ENCODE measurements at regions not wholly inside any gene's neighbourhood (a gene's known extent, or its start where the extent isn't known, plus 50 kb on each side); places are given as distances from the start of the nearest gene placed in this dataset.

GRCh38 chr10:36073796-36074345 lies 431.8 kb upstream of the FZD8 start:
- H3K36me3 Mint-ChIP-seq (ENCODE audit: low read depth) = no peaks in the 10 kb centered on the region
- H3K4me1 Mint-ChIP-seq (ENCODE audit: low read depth) = peaks cover 6% of the 10 kb centered on the region
- TF ChIP-seq CTCF (IDR thresholded peaks at IDR 0.05) = no peak
- H3K9me3 Mint-ChIP-seq (ENCODE audit: low read depth) = peaks cover 1% of the 10 kb centered on the region
- no peak overlapping the region for H3K27ac Mint-ChIP-seq (ENCODE audit: unreplicated experiment)
- no peak overlapping the region for H3K4me3 Mint-ChIP-seq (ENCODE audit: unreplicated experiment)
- no peak for DNase-seq (ENCODE audit: low spot score)
- H3K27me3 Mint-ChIP-seq (ENCODE audit: low read depth) = no peaks in the 10 kb centered on the region

- TF ChIP-seq CTCF (IDR thresholded peaks at IDR 0.05) = no peak
- peaks cover 6% of the 10 kb centered on the region for H3K4me1 Mint-ChIP-seq (ENCODE audit: low read depth)
- no peak for DNase-seq (ENCODE audit: low spot score)
- H3K27ac Mint-ChIP-seq (ENCODE audit: unreplicated experiment) = no peak overlapping the region
- H3K9me3 Mint-ChIP-seq (ENCODE audit: low read depth) = no peaks in the 10 kb centered on the region
- no peak overlapping the region for H3K4me3 Mint-ChIP-seq (ENCODE audit: unreplicated experiment)
- no peaks in the 10 kb centered on the region for H3K36me3 Mint-ChIP-seq (ENCODE audit: low read depth)
- peaks cover 5% of the 10 kb centered on the region for H3K27me3 Mint-ChIP-seq (ENCODE audit: low read depth)
These were observed 426.4 kb upstream of the FZD8 start for GRCh38 chr10:36068542-36068941.

GRCh38 chr10:36067748-36068147 lies 425.7 kb upstream of the FZD8 start:
- Mint-ChIP-seq H3K4me3 (ENCODE audit: unreplicated experiment) (no peak overlapping the region), H3K27ac (ENCODE audit: unreplicated experiment) (no peak overlapping the region), H3K36me3 (ENCODE audit: low read depth) (no peaks in the 10 kb centered on the region), H3K4me1 (ENCODE audit: low read depth) (peaks cover 4% of the 10 kb centered on the region), H3K27me3 (ENCODE audit: low read depth) (peaks cover 5% of the 10 kb centered on the region), H3K9me3 (ENCODE audit: low read depth) (no peaks in the 10 kb centered on the region)
- no peak for TF ChIP-seq CTCF (IDR thresholded peaks at IDR 0.05)
- no peak for DNase-seq (ENCODE audit: low spot score)

- H3K4me3 Mint-ChIP-seq (ENCODE audit: unreplicated experiment) = no peak overlapping the region
- H3K4me1 Mint-ChIP-seq (ENCODE audit: low read depth) = no peaks in the 10 kb centered on the region
- H3K9me3 Mint-ChIP-seq (ENCODE audit: low read depth) = no peaks in the 10 kb centered on the region
- no peak for DNase-seq (ENCODE audit: low spot score)
- no peak for TF ChIP-seq CTCF (IDR thresholded peaks at IDR 0.05)
- H3K27ac Mint-ChIP-seq (ENCODE audit: unreplicated experiment) = no peak overlapping the region
- peaks cover 5% of the 10 kb centered on the region for H3K27me3 Mint-ChIP-seq (ENCODE audit: low read depth)
- H3K36me3 Mint-ChIP-seq (ENCODE audit: low read depth) = no peaks in the 10 kb centered on the region
These were observed 424.8 kb upstream of the FZD8 start for GRCh38 chr10:36066850-36067249.

- Mint-ChIP-seq H3K9me3 (ENCODE audit: low read depth) (no peaks in the 10 kb centered on the region), H3K27ac (ENCODE audit: unreplicated experiment) (no peak overlapping the region), H3K4me3 (ENCODE audit: unreplicated experiment) (no peak overlapping the region), H3K36me3 (ENCODE audit: low read depth) (no peaks in the 10 kb centered on the region), H3K27me3 (ENCODE audit: low read depth) (peaks cover 5% of the 10 kb centered on the region), H3K4me1 (ENCODE audit: low read depth) (no peaks in the 10 kb centered on the region)
- no peak for DNase-seq (ENCODE audit: low spot score)
- no peak for TF ChIP-seq CTCF (IDR thresholded peaks at IDR 0.05)
These were observed 424.0 kb upstream of the FZD8 start for GRCh38 chr10:36066102-36066501.

Measured in chondrocyte (in vitro differentiated cells).